ENCODE measurements at regions not wholly inside any gene's neighbourhood (a gene's known extent, or its start where the extent isn't known, plus 50 kb on each side); places are given as distances from the start of the nearest gene placed in this dataset.

DNA sequence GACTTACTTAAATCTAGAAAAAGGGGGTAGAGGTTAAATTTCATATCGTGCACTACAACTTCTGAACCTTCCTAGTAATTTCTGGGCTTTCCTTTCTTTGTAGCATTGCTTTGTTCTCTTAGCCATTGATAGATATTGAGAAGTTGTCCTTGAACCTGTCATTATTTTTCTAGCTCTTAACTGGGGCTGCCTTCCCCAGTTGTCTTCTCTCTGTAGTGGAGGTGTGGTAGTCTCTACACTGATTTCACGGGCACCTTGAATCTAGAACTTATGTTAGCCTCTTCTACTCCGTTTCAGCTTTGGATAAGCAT, 504.0 kb downstream of the PCNX1 start:
- no peak for TF ChIP-seq CTCF (IDR thresholded peaks at IDR 0.05)
- peak overlapping the region in 1 of 2 donors; percentile 56 for H3K27ac ChIP-seq
- H3K4me3 ChIP-seq: no peak overlapping the region
- no peak for DNase-seq (ENCODE audit: low spot score)

DNA sequence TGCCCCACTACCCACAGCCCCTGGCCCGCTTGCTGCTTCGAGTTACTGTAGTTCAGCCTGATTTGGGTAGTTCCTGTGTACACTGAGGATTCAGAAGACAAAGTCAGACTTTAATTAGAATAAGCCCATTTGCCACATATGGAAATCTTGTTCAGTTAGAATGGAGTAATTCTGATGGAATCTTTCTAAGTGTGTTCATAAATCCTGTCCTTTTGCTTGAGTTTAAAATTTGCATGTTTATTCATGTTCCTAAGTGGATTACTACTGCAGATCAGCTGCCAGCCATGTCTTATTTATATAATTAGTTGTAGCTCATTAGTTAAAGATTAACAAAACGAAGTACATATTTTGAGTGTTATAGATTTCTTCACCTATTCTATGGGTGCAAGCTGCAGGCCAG, 504.5 kb downstream of the PCNX1 start:
- no peak for DNase-seq (ENCODE audit: low spot score)
- H3K4me3 ChIP-seq: no peak overlapping the region
- peak overlapping the region in 1 of 2 donors; percentile 56 for H3K27ac ChIP-seq
- no peak for TF ChIP-seq CTCF (IDR thresholded peaks at IDR 0.05)

GRCh38 chr14:71414631-71415403, 507.6 kb downstream of the PCNX1 start:
- TF ChIP-seq CTCF (IDR thresholded peaks at IDR 0.05): no peak
- peak overlapping the region in 1 of 2 donors; percentile 24 for H3K27ac ChIP-seq
- H3K4me3 ChIP-seq: no peak overlapping the region

GRCh38 chr14:71415404-71415690, 508.1 kb downstream of the PCNX1 start:
- Histone ChIP-seq H3K27ac (no peak overlapping the region), H3K4me3 (no peak overlapping the region)
- DNase-seq (ENCODE audit: low spot score): no peak
- no peak for TF ChIP-seq CTCF (IDR thresholded peaks at IDR 0.05)

More at GRCh38 chr14:71414631-71415403, 507.6 kb downstream of the PCNX1 start:
- DNase-seq (ENCODE audit: low spot score): no peak

DNA sequence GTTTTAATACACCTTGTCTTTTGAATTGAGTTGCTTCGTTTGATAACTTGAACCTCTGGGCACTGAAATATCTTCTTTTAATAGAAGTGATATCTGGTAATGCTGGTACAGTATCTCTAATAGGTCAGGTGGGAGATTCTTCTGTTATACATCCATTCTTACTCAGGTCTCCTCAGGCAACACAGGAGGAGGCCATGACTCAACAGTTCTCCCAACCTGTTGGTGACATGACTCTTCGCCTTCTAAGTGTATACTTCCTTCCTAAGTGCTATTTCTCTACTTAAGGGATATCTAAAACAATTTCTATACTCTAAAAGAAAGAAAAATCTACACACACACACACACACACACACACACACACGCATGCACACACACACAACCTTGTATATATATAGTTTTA, 509.1 kb downstream of the PCNX1 start:
- TF ChIP-seq CTCF (IDR thresholded peaks at IDR 0.05): no peak
- Histone ChIP-seq H3K4me3 (no peak overlapping the region), H3K27ac (no peak overlapping the region)
- no peak for DNase-seq (ENCODE audit: low spot score)

DNA sequence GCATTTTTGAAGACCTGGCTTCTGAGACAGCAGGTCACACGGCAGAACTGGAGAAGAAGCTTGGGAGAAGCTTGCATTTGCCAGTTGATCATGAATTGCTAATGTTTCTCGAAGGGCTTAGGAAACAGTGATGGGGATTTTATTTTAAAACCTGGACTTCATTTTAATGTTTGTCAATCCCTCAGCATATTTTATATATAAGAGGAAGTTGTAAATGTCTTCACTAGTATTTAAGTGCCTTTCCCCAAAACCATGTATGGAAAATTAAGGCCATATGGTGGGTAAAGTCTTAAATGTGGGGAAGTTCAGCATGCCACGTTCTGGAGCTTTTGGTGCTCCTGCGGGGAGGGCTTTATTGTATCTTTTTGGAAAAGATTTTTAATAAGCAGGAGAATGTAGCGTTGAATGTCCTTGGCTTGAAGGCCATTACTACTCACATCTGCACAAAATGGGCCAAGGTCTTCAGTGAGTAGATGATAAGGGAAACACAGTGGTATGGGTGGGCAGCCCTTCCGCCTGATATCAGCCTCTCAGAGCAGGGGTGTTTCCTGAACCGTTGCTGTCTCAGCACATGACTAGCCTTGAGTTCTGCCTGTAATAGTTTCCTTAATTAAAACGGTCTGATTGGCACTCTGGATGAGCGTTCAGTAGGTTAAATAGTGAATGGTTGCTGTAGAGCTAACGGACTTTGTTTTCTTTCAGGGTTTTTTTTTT, 511.4 kb downstream of the PCNX1 start:
- Histone ChIP-seq H3K4me3 (no peak overlapping the region), H3K27ac (no peak overlapping the region)
- no peak for TF ChIP-seq CTCF (IDR thresholded peaks at IDR 0.05)
- no peak for DNase-seq (ENCODE audit: low spot score)

GRCh38 chr14:71423481-71423880, 508.7 kb upstream of the RGS6 start:
- no peak for TF ChIP-seq CTCF (IDR thresholded peaks at IDR 0.05)
- no peak for DNase-seq (ENCODE audit: low spot score)
- H3K4me3 ChIP-seq: no peak overlapping the region

More at GRCh38 chr14:71423481-71423880, 508.7 kb upstream of the RGS6 start:
- H3K27ac ChIP-seq: no peak overlapping the region
